GM21737 (cell line): ENCODE measurements at regions not wholly inside any gene's neighbourhood (a gene's known extent, or its start where the extent isn't known, plus 50 kb on each side); places are given as distances from the start of the nearest gene placed in this dataset.

Experiments used
- ATAC-seq: cut with Tn5 transposase; IDR thresholded peaks from one replicate; pipeline ENCODE4 v1.9.1; 2021; ENCODE audit warnings: mild to moderate bottlenecking, moderate library complexity; ENCODE audit not compliant: unreplicated experiment

- no peak for ATAC-seq
These were observed 167.9 kb upstream of the MYLIP start for GRCh38 chr6:15960740-15961634.

GRCh38 chr6:15957655-15958169, 171.2 kb upstream of the MYLIP start:
- ATAC-seq = no peak

- no peak for ATAC-seq
These were observed 172.4 kb upstream of the MYLIP start for GRCh38 chr6:15956205-15957106.

- ATAC-seq = no peak
These were observed 173.4 kb upstream of the MYLIP start for GRCh38 chr6:15955484-15955883.

GRCh38 chr6:15953152-15953880, 175.6 kb upstream of the MYLIP start:
- ATAC-seq = no peak

- ATAC-seq = no peak
These were observed 176.4 kb upstream of the MYLIP start for GRCh38 chr6:15952231-15953151.

- ATAC-seq = no peak
These were observed 177.8 kb upstream of the MYLIP start for GRCh38 chr6:15950962-15951569.

GRCh38 chr6:15949982-15950381, 178.9 kb upstream of the MYLIP start:
- no peak for ATAC-seq

- ATAC-seq = no peak
These were observed 179.7 kb upstream of the MYLIP start for GRCh38 chr6:15948930-15949900.

- ATAC-seq = no peak
These were observed 181.0 kb upstream of the MYLIP start for GRCh38 chr6:15947923-15948322.

- ATAC-seq = no peak
These were observed 181.4 kb upstream of the MYLIP start for GRCh38 chr6:15947436-15947835.

GRCh38 chr6:15946701-15947385, 182.0 kb upstream of the MYLIP start:
- ATAC-seq = no peak

GRCh38 chr6:15945593-15946159, 183.2 kb upstream of the MYLIP start:
- no peak for ATAC-seq

GRCh38 chr6:15943423-15943822, 185.5 kb upstream of the MYLIP start:
- ATAC-seq = no peak

GRCh38 chr6:15941168-15941567, 187.7 kb upstream of the MYLIP start:
- ATAC-seq = no peak

- ATAC-seq = no peak
These were observed 190.8 kb upstream of the MYLIP start for GRCh38 chr6:15938107-15938506.

- no peak for ATAC-seq
These were observed 191.3 kb upstream of the MYLIP start for GRCh38 chr6:15937602-15938001.
